Karpas-422 (cell line): ENCODE measurements at regions not wholly inside any gene's neighbourhood (a gene's known extent, or its start where the extent isn't known, plus 50 kb on each side); places are given as distances from the start of the nearest gene placed in this dataset.

ENCODE experiments used
- DNase-seq: peaks from one replicate; pipeline ENCODE4 v3.0.0-alpha.2; 2015
- H2AFZ ChIP-seq: fragments of 200-600 bp; sonication (generic); 2 replicates; pipeline ENCODE4 v1.6.1; 2014; ENCODE audit warnings: antibody characterized with exemption, low read length, mixed read lengths
- H3K27ac ChIP-seq: fragments of 200-600 bp; sonication (generic); 2 replicates; pipeline ENCODE4 v1.5.1; 2014; ENCODE audit warnings: mild to moderate bottlenecking, low read length, moderate library complexity
- H3K27me3 ChIP-seq: fragments of 200-600 bp; sonication (generic); 2 replicates; pipeline ENCODE4 v1.6.1; 2014; ENCODE audit warnings: low read length, mixed read lengths
- H3K36me3 ChIP-seq: fragments of 200-600 bp; sonication (generic); 2 replicates; pipeline ENCODE4 v1.6.1; 2014; ENCODE audit warnings: low read length, mixed read lengths; ENCODE audit not compliant: insufficient read depth
- H3K4me1 ChIP-seq: fragments of 200-600 bp; sonication (generic); 2 replicates; pipeline ENCODE4 v1.6.1; 2014; ENCODE audit warnings: mild to moderate bottlenecking, low read length, mixed read lengths
- H3K4me2 ChIP-seq: fragments of 200-600 bp; sonication (generic); 2 replicates; pipeline ENCODE4 v1.6.1; 2014; ENCODE audit warnings: low read length, low read depth, mild to moderate bottlenecking; ENCODE audit not compliant: poor library complexity, severe bottlenecking
- H3K4me3 ChIP-seq: fragments of 200-600 bp; sonication (generic); 2 replicates; pipeline ENCODE4 v1.5.1; 2014; ENCODE audit warnings: mild to moderate bottlenecking, antibody characterized with exemption, low read length, mixed read lengths
- H3K79me2 ChIP-seq: fragments of 200-600 bp; sonication (generic); 2 replicates; pipeline ENCODE4 v1.6.1; 2014; ENCODE audit warnings: mild to moderate bottlenecking, low read length, mixed read lengths
- H3K9ac ChIP-seq: fragments of 200-600 bp; sonication (generic); 2 replicates; pipeline ENCODE4 v1.6.0; 2014; ENCODE audit warnings: low read length
- H3K9me2 ChIP-seq: fragments of 200-600 bp; sonication (generic), shearing (Covaris generic); replicated peaks from 2 replicates; pipeline ENCODE4 v1.6.0; 2014; ENCODE audit warnings: mild to moderate bottlenecking, low read length, moderate library complexity; ENCODE audit not compliant: insufficient read depth
- H3K9me3 ChIP-seq: fragments of 300-700, 200-600 bp; sonication (generic); 2 replicates; pipeline ENCODE4 v1.6.1; 2014; ENCODE audit warnings: low read length, mixed read lengths
- H4K20me1 ChIP-seq: fragments of 200-600 bp; sonication (generic); 2 replicates; pipeline ENCODE4 v1.6.1; 2014; ENCODE audit warnings: mild to moderate bottlenecking, antibody characterized with exemption, low read length, low read depth; ENCODE audit not compliant: insufficient read depth

GRCh38 chr14:86823581-86823980, 1169.4 kb downstream of the GALC start:
- H3K4me2 ChIP-seq, result no peak overlapping the region
- no peak overlapping the region for H2AFZ ChIP-seq
- H3K79me2 ChIP-seq, result no peaks in the 10 kb centered on the region
- H3K4me3 ChIP-seq, result no peak overlapping the region
- H3K27ac ChIP-seq, result no peak overlapping the region
- H3K9me2 ChIP-seq, result no peaks in the 10 kb centered on the region
- H4K20me1 ChIP-seq, result no peaks in the 10 kb centered on the region
- no peak for DNase-seq
- no peaks in the 10 kb centered on the region for H3K4me1 ChIP-seq
- H3K36me3 ChIP-seq, result no peaks in the 10 kb centered on the region
- H3K27me3 ChIP-seq, result no peaks in the 10 kb centered on the region
- H3K9ac ChIP-seq, result no peak overlapping the region
- no peaks in the 10 kb centered on the region for H3K9me3 ChIP-seq

DNA sequence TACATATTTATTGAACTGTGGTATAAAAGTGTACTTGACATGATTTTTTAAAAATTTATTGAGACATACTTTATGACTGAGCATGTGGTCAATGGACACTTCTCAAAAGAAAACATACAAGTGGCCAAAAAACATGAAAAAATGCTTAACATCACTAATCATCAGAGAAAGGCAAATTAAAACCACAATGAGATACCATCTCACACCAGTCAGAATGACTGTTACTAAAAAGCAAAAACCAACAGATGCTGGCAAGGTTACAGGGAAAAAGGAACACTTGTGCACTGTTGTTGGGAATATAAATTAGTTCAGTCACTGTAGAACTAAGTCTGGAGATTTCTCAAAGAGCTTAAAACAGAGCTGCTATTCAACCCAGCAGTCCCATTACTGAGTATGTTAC, 1177.6 kb downstream of the GALC start:
- H4K20me1 ChIP-seq, result no peaks in the 10 kb centered on the region
- no peak overlapping the region for H3K9ac ChIP-seq
- no peak overlapping the region for H3K4me3 ChIP-seq
- H3K27ac ChIP-seq, result no peak overlapping the region
- DNase-seq, result no peak
- no peaks in the 10 kb centered on the region for H3K9me2 ChIP-seq
- H3K27me3 ChIP-seq, result no peaks in the 10 kb centered on the region; the same call in 1 of the 2 replicates
- H3K4me1 ChIP-seq, result peaks cover 11% of the 10 kb centered on the region
- H3K36me3 ChIP-seq, result peaks cover 5% of the 10 kb centered on the region; the same call in 1 of the 2 replicates
- H3K4me2 ChIP-seq, result no peak overlapping the region
- no peak overlapping the region for H2AFZ ChIP-seq
- no peaks in the 10 kb centered on the region for H3K79me2 ChIP-seq
- H3K9me3 ChIP-seq, result no peaks in the 10 kb centered on the region

- H3K36me3 ChIP-seq, result no peaks in the 10 kb centered on the region
- H3K79me2 ChIP-seq, result no peaks in the 10 kb centered on the region
Observed at GRCh38 chr14:86802726-86803125, 1190.3 kb downstream of the GALC start.

DNA sequence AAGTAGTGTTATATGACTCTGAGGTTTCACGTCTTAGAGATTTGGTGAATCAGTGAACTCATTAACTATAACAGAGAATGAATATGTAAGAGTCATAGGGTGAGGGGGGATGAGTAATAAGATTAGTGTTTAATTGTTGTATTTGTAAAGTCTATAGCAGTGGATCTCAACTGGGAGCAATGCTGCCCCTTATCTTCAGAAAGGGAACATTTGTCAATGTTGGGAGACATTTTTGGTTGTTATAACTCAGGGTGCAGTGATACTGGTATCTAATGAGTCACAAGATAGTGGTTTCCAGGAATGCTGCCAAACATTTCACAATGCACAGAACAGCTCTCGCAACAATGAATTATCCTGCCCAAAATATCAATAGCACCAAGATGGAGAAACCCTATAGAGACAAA, 1193.7 kb downstream of the GALC start:
- H3K79me2 ChIP-seq, result no peaks in the 10 kb centered on the region
- no peaks in the 10 kb centered on the region for H4K20me1 ChIP-seq
- H2AFZ ChIP-seq, result no peak overlapping the region
- H3K9me3 ChIP-seq, result no peaks in the 10 kb centered on the region
- H3K9me2 ChIP-seq, result no peaks in the 10 kb centered on the region
- H3K4me2 ChIP-seq, result no peak overlapping the region
- no peak overlapping the region for H3K9ac ChIP-seq
- H3K4me3 ChIP-seq, result no peak overlapping the region
- no peaks in the 10 kb centered on the region for H3K27me3 ChIP-seq
- H3K4me1 ChIP-seq, result no peaks in the 10 kb centered on the region
- no peak overlapping the region for H3K27ac ChIP-seq
- DNase-seq, result no peak
- no peaks in the 10 kb centered on the region for H3K36me3 ChIP-seq

More at GRCh38 chr14:86802726-86803125, 1190.3 kb downstream of the GALC start:
- H3K4me2 ChIP-seq, result no peak overlapping the region
- H3K9me2 ChIP-seq, result no peaks in the 10 kb centered on the region
- peaks cover 7% of the 10 kb centered on the region; the same call in 1 of the 2 replicates for H3K4me1 ChIP-seq
- no peak for DNase-seq
- no peaks in the 10 kb centered on the region for H3K27me3 ChIP-seq
- H3K9me3 ChIP-seq, result no peaks in the 10 kb centered on the region
- H3K9ac ChIP-seq, result no peak overlapping the region
- H3K27ac ChIP-seq, result no peak overlapping the region
- H2AFZ ChIP-seq, result no peak overlapping the region
- no peak overlapping the region for H3K4me3 ChIP-seq
- H4K20me1 ChIP-seq, result no peaks in the 10 kb centered on the region

DNA sequence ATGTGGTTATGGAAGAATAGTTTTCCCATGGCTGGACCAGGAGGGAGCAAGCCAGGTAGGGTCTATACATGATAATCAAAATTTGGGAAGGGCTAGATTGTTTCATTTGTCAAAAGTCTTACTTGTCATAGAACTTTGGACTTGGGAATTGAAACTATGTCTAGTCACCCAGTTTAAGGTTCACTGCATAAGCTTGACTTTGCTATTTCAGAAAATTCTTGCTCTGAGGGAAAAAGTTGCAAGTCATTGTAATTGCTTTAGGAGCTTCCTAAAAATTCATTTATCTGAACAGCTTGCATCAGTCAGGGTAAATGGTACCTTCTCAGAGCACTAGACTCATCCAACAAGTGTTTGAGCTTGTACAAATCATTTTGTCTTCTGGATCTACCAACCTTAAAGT, 1194.7 kb downstream of the GALC start:
- no peak for DNase-seq
- Histone ChIP-seq H3K9me3 (no peaks in the 10 kb centered on the region), H3K4me3 (no peak overlapping the region), H3K27me3 (no peaks in the 10 kb centered on the region), H3K4me2 (no peak overlapping the region), H4K20me1 (no peaks in the 10 kb centered on the region), H3K9ac (no peak overlapping the region), H3K79me2 (no peaks in the 10 kb centered on the region), H3K4me1 (no peaks in the 10 kb centered on the region), H3K36me3 (no peaks in the 10 kb centered on the region), H3K27ac (no peak overlapping the region), H3K9me2 (no peaks in the 10 kb centered on the region), H2AFZ (no peak overlapping the region)

DNA sequence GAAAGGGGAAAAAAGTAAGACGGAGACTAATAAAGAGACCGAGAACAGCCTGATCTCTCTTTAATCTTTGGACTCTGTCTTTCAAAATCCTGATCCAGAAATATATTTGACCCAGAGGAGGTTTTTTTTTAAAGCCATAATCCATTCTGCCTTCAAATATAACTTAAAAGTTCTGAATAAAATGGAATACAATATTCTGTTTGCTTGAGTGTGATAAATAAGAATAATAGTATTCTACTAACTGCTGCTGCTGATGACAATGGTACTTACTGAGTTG, 1196.0 kb downstream of the GALC start:
- Histone ChIP-seq H3K36me3 (no peaks in the 10 kb centered on the region), H3K4me1 (no peaks in the 10 kb centered on the region), H3K4me2 (no peak overlapping the region), H3K9me3 (no peaks in the 10 kb centered on the region), H2AFZ (no peak overlapping the region), H3K79me2 (no peaks in the 10 kb centered on the region), H3K9me2 (no peaks in the 10 kb centered on the region), H3K27me3 (no peaks in the 10 kb centered on the region; the same call in 1 of the 2 replicates), H4K20me1 (no peaks in the 10 kb centered on the region), H3K27ac (no peak overlapping the region), H3K4me3 (no peak overlapping the region), H3K9ac (no peak overlapping the region)
- DNase-seq, result no peak

DNA sequence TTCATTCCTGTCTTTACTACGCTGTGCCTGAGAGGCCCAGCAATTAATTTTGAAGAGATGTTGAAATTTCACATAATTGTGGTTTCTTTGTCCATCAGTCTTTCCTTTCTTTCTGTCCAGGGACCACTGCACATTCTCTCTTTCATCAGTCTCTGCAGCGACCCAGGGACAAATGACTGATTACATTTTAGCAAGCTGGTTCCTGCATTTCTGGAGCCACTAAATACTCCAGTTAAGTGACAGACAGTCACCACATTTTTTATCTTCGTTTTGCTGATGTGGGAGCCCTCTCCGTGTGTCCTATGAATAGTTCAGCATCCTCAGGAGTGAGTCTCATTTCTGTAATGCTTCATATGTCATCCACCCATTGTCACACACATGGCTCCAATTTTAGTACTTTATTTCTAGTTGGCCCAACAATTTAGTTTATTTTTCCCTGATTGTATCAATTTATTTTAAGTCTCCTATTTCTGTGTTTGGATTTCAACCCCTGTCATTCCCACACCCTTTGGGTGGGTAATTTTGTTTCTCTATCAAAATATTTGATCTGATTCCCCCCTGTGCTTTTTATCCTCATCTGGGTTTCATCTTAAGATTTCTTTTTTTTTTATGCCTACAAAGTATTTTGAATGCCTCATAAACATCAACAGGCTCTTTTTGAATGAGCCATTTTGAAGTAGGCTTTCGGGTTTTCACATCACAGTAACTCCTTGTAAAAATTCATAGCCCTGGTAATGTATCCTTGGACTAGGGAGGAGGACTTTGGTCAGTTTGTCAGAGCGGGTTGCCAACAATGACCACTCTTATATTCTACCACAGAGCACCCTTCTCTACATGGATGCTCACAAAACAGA, 1196.5 kb downstream of the GALC start:
- Histone ChIP-seq H3K9ac (no peak overlapping the region), H3K4me2 (no peak overlapping the region), H3K9me2 (no peaks in the 10 kb centered on the region), H3K27ac (no peak overlapping the region), H4K20me1 (no peaks in the 10 kb centered on the region), H3K36me3 (no peaks in the 10 kb centered on the region), H3K4me3 (no peak overlapping the region), H3K4me1 (no peaks in the 10 kb centered on the region), H2AFZ (no peak overlapping the region), H3K9me3 (no peaks in the 10 kb centered on the region), H3K79me2 (no peaks in the 10 kb centered on the region), H3K27me3 (no peaks in the 10 kb centered on the region; the same call in 1 of the 2 replicates)
- no peak for DNase-seq

GRCh38 chr14:86794689-86795088, 1198.3 kb downstream of the GALC start:
- H3K27me3 ChIP-seq, result no peaks in the 10 kb centered on the region; the same call in 1 of the 2 replicates
- no peak overlapping the region for H2AFZ ChIP-seq
- no peaks in the 10 kb centered on the region for H3K9me2 ChIP-seq
- H3K27ac ChIP-seq, result no peak overlapping the region
- no peaks in the 10 kb centered on the region for H4K20me1 ChIP-seq
- peaks cover 8% of the 10 kb centered on the region; the same call in 1 of the 2 replicates for H3K4me1 ChIP-seq
- DNase-seq, result no peak
- no peaks in the 10 kb centered on the region for H3K36me3 ChIP-seq
- H3K4me3 ChIP-seq, result no peak overlapping the region
- no peaks in the 10 kb centered on the region for H3K9me3 ChIP-seq
- no peak overlapping the region for H3K9ac ChIP-seq
- no peaks in the 10 kb centered on the region for H3K79me2 ChIP-seq
- no peak overlapping the region for H3K4me2 ChIP-seq
